Fibroblast of skin of abdomen (primary cell): ENCODE measurements at regions not wholly inside any gene's neighbourhood (a gene's known extent, or its start where the extent isn't known, plus 50 kb on each side); places are given as distances from the start of the nearest gene placed in this dataset.

Experiments used
- DNase-seq: peaks from one replicate; pipeline ENCODE4 v3.0.0-alpha.2; 2013

GRCh38 chr22:34913826-34914225, 152.1 kb upstream of the ISX start:
- no peak for DNase-seq

GRCh38 chr22:34914846-34915245, 151.1 kb upstream of the ISX start:
- peak; percentile 83 for DNase-seq

- peak; percentile 44 for DNase-seq
Observed at GRCh38 chr22:34917239-34917638, 148.7 kb upstream of the ISX start.

GRCh38 chr22:34931026-34931425, 134.9 kb upstream of the ISX start:
- DNase-seq: no peak

- DNase-seq: no peak
Observed at GRCh38 chr22:34934261-34934660, 131.7 kb upstream of the ISX start.

GRCh38 chr22:34943830-34944229, 122.1 kb upstream of the ISX start:
- DNase-seq: no peak

- DNase-seq: peak; percentile 35
Observed at GRCh38 chr22:34946339-34946985, 119.5 kb upstream of the ISX start.

- peak; percentile 58 for DNase-seq
Observed at GRCh38 chr22:34950489-34950888, 115.5 kb upstream of the ISX start.

- DNase-seq: no peak
Observed at GRCh38 chr22:34951212-34951611, 114.7 kb upstream of the ISX start.

GRCh38 chr22:34960005-34960404, 106.0 kb upstream of the ISX start:
- no peak for DNase-seq

GRCh38 chr22:34966980-34967565, 98.9 kb upstream of the ISX start:
- peak; percentile 78 for DNase-seq

- no peak for DNase-seq
Observed at GRCh38 chr22:34969001-34969790, 96.8 kb upstream of the ISX start.

GRCh38 chr22:34971456-34971855, 94.5 kb upstream of the ISX start:
- DNase-seq: no peak

- DNase-seq: peak; percentile 35
Observed at GRCh38 chr22:34972191-34972897, 93.6 kb upstream of the ISX start.

GRCh38 chr22:34973016-34973415, 92.9 kb upstream of the ISX start:
- DNase-seq: peak; percentile 12

GRCh38 chr22:34973926-34974325, 92.0 kb upstream of the ISX start:
- peak; percentile 84 for DNase-seq

GRCh38 chr22:34975721-34976120, 90.2 kb upstream of the ISX start:
- peak; percentile 41 for DNase-seq

GRCh38 chr22:34976474-34976873, 89.5 kb upstream of the ISX start:
- DNase-seq: no peak

- no peak for DNase-seq
Observed at GRCh38 chr22:34976886-34977285, 89.1 kb upstream of the ISX start.

GRCh38 chr22:34986523-34986922, 79.4 kb upstream of the ISX start:
- peak; percentile 58 for DNase-seq

- DNase-seq: no peak
Observed at GRCh38 chr22:34992672-34993071, 73.3 kb upstream of the ISX start.

- DNase-seq: no peak
Observed at GRCh38 chr22:34993548-34993947, 72.4 kb upstream of the ISX start.

- no peak for DNase-seq
Observed at GRCh38 chr22:34997633-34998299, 68.2 kb upstream of the ISX start.
